Epithelial cell of esophagus (primary cell): ENCODE measurements at regions not wholly inside any gene's neighbourhood (a gene's known extent, or its start where the extent isn't known, plus 50 kb on each side); places are given as distances from the start of the nearest gene placed in this dataset.

ENCODE experiments used
- DNase-seq: peaks from one replicate; pipeline ENCODE4 v3.0.0; 2010; ENCODE audit warnings: low read depth
- H3K4me3 ChIP-seq: 2 replicates; pipeline ENCODE4 v1.5.1; 2011; ENCODE audit warnings: mild to moderate bottlenecking, low read length, control low read depth
- TF ChIP-seq, protein P1 (sequence below): IDR thresholded peaks from 2 replicates; pipeline ENCODE4 v1.5.1; 2011; ENCODE audit warnings: low read depth, mild to moderate bottlenecking, low read length, control low read depth, inconsistent platforms; ENCODE audit not compliant: insufficient read depth; ENCODE audit errors: missing control alignments

GRCh38 chr1:227372726-227373130, 54.4 kb upstream of the CDC42BPA start:
- H3K4me3 ChIP-seq = no peak overlapping the region
- TF ChIP-seq, protein P1, sequence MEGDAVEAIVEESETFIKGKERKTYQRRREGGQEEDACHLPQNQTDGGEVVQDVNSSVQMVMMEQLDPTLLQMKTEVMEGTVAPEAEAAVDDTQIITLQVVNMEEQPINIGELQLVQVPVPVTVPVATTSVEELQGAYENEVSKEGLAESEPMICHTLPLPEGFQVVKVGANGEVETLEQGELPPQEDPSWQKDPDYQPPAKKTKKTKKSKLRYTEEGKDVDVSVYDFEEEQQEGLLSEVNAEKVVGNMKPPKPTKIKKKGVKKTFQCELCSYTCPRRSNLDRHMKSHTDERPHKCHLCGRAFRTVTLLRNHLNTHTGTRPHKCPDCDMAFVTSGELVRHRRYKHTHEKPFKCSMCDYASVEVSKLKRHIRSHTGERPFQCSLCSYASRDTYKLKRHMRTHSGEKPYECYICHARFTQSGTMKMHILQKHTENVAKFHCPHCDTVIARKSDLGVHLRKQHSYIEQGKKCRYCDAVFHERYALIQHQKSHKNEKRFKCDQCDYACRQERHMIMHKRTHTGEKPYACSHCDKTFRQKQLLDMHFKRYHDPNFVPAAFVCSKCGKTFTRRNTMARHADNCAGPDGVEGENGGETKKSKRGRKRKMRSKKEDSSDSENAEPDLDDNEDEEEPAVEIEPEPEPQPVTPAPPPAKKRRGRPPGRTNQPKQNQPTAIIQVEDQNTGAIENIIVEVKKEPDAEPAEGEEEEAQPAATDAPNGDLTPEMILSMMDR = no peak
- DNase-seq = peak; percentile 78

DNA sequence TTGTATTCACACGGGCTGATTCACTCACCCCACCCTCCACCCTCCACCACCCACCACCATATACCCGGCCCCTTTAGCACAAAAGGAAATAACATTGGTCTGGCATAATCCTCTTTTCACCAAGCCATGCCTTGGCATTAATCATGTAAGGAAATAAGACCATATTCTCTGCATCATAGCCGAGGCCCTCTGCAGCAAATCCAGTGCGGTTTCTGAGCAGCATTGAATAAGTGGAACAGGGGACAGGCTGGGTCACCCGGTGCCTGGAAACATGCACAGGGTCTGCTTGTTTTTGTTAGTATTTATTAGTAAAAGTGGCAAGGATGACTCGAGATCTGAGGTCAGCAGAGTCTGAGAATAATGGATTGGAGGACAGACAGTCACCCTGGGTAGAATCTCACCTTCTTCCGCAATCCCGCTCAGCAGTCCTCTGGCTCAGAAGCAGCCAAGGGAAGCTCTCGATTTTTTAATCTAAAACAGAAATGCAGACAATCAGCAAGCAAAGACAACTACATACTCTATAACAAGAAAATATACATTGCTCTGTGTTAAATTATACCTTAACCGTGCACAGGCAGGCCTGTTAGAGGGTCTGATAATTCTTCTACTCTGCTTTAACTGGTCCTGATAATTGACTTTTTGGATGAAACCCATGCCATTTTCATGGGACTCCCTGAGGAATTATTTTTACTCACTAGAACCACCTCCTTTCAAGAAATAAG, 52.4 kb upstream of the CDC42BPA start:
- DNase-seq = peak; percentile 82
- TF ChIP-seq, protein P1 = no peak
- H3K4me3 ChIP-seq = no peak overlapping the region

DNA sequence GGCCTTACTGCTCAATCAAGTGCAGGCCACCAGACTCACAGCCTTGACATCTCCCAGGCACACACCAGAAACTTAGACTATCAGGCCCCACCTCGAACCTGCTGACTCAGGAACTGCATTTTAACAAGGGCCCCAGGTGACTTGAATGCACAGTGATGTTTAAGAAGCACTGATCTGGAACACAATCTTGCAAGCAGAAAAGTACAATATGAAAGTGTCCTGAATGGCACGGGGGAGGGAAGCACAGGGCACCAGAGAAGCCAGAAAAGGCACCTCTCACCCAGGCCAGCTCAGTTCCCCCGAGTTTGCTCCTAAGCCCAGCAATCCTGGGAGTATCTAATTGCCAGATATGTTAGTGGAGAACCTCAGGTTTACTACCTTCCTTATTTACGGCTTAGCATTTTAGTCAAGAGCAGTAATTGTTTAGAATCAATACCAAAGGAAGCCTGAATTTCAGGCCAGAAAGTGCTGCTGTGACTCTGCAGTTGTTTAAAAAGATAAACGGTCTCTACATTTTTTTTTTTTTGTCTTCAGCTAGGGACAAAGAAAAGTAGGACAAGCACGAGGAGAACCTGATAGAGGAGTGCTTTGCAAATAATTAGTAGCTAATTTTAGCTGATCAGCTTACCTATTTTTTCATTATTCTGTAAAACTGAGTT, 50.9 kb upstream of the CDC42BPA start:
- no peak overlapping the region for H3K4me3 ChIP-seq
- peak; percentile 23 for DNase-seq
- TF ChIP-seq, protein P1 = no peak
